GM12891 (cell line): ENCODE measurements at regions not wholly inside any gene's neighbourhood (a gene's known extent, or its start where the extent isn't known, plus 50 kb on each side); places are given as distances from the start of the nearest gene placed in this dataset.

Experiments
- POLR2A ChIP-seq: IDR thresholded peaks from 2 replicates; pipeline ENCODE4 v1.6.1; 2011; ENCODE audit warnings: low read depth, low read length, control low read depth
- POLR2AphosphoS5 ChIP-seq: IDR thresholded peaks from 2 replicates; pipeline ENCODE4 v1.6.1; 2011; ENCODE audit warnings: low read depth, low read length, control low read depth
- SPI1 ChIP-seq: IDR thresholded peaks from 2 replicates; pipeline ENCODE4 v1.6.1; 2011; ENCODE audit warnings: low read depth, low read length, control low read depth

- TF ChIP-seq SPI1: no peak
- TF ChIP-seq POLR2A: no peak
- no peak for TF ChIP-seq POLR2AphosphoS5
Measured at GRCh38 chr2:122652670-122653069, 897.2 kb downstream of the TSN start.
